Posterior vena cava (tissue), 2 donors: ENCODE measurements at regions not wholly inside any gene's neighbourhood (a gene's known extent, or its start where the extent isn't known, plus 50 kb on each side); places are given as distances from the start of the nearest gene placed in this dataset.

ENCODE experiments used
- DNase-seq: peaks from one replicate; pipeline ENCODE4 v3.0.0-alpha.2; 2020; ENCODE audit warnings: low spot score
- intact Hi-C, 2 donors: fragments of 100-400 bp; cut with DNase I; formaldehyde crosslinking; loops; one replicate each; pipeline versions ENCODE4 v1.14.1 to v1.14.2; 2022 to 2023
- donor health status: DM: yes; HTN: yes; CAD: no.
- donor health status: DM: yes; HTN: yes; CAD: no.

- intact Hi-C loops: loop anchor here in 1 of 2 donors (5.0 kb wide), 1 partner anchor 1555 kb away; no protein-coding TSS in a partner anchor
- DNase-seq: no peak
These were observed 250.4 kb upstream of the RBBP8 start for GRCh38 chr18:22682720-22683119.

- DNase-seq: no peak
- intact Hi-C loops: loop anchor here in 1 of 2 donors (5.0 kb wide), 1 partner anchor 1554 kb away; no protein-coding TSS in a partner anchor
These were observed 249.9 kb upstream of the RBBP8 start for GRCh38 chr18:22683196-22683676.

- DNase-seq: no peak
- intact Hi-C loops: loop anchor here in 1 of 2 donors (5.0 kb wide), 1 partner anchor 1554 kb away; no protein-coding TSS in a partner anchor
These were observed 249.3 kb upstream of the RBBP8 start for GRCh38 chr18:22683786-22684185.

GRCh38 chr18:22684268-22684667, 248.9 kb upstream of the RBBP8 start:
- no peak for DNase-seq
- intact Hi-C loops: loop anchor here in 1 of 2 donors (5.0 kb wide), 1 partner anchor 1553 kb away; no protein-coding TSS in a partner anchor

GRCh38 chr18:22685788-22686187, 247.3 kb upstream of the RBBP8 start:
- intact Hi-C loops: no loop called here
- DNase-seq: no peak

- intact Hi-C loops: no loop called here
- no peak for DNase-seq
These were observed 245.0 kb upstream of the RBBP8 start for GRCh38 chr18:22687892-22688680.

- no peak for DNase-seq
- intact Hi-C loops: no loop called here
These were observed 244.1 kb upstream of the RBBP8 start for GRCh38 chr18:22688877-22689496.

GRCh38 chr18:22689712-22690111, 243.4 kb upstream of the RBBP8 start:
- no peak for DNase-seq
- intact Hi-C loops: no loop called here

GRCh38 chr18:22690556-22690955, 242.6 kb upstream of the RBBP8 start:
- intact Hi-C loops: no loop called here

GRCh38 chr18:22691946-22692710, 241.0 kb upstream of the RBBP8 start:
- DNase-seq: no peak
- intact Hi-C loops: no loop called here

More at GRCh38 chr18:22690556-22690955, 242.6 kb upstream of the RBBP8 start:
- no peak for DNase-seq

- peak; percentile 90 for DNase-seq
These were observed 238.2 kb upstream of the RBBP8 start for GRCh38 chr18:22694954-22695353.

GRCh38 chr18:22695674-22696073, 237.5 kb upstream of the RBBP8 start:
- no peak for DNase-seq
- intact Hi-C loops: no loop called here

More at GRCh38 chr18:22694954-22695353, 238.2 kb upstream of the RBBP8 start:
- intact Hi-C loops: no loop called here

- DNase-seq: no peak
- intact Hi-C loops: no loop called here
These were observed 235.6 kb upstream of the RBBP8 start for GRCh38 chr18:22697561-22697960.

GRCh38 chr18:22698711-22699110, 234.4 kb upstream of the RBBP8 start:
- no peak for DNase-seq
- intact Hi-C loops: no loop called here

GRCh38 chr18:22699629-22700028, 233.5 kb upstream of the RBBP8 start:
- intact Hi-C loops: no loop called here

GRCh38 chr18:22700920-22701319, 232.2 kb upstream of the RBBP8 start:
- no peak for DNase-seq
- intact Hi-C loops: no loop called here

More at GRCh38 chr18:22699629-22700028, 233.5 kb upstream of the RBBP8 start:
- DNase-seq: no peak

GRCh38 chr18:22701326-22701725, 231.8 kb upstream of the RBBP8 start:
- intact Hi-C loops: no loop called here

GRCh38 chr18:22701795-22702194, 231.3 kb upstream of the RBBP8 start:
- intact Hi-C loops: no loop called here
- DNase-seq: no peak

More at GRCh38 chr18:22701326-22701725, 231.8 kb upstream of the RBBP8 start:
- no peak for DNase-seq

GRCh38 chr18:22702806-22703205, 230.3 kb upstream of the RBBP8 start:
- intact Hi-C loops: no loop called here
- no peak for DNase-seq
